NCI-H2227 (cell line): ENCODE measurements at regions not wholly inside any gene's neighbourhood (a gene's known extent, or its start where the extent isn't known, plus 50 kb on each side); places are given as distances from the start of the nearest gene placed in this dataset.

ENCODE experiments used
- DNase-seq: peaks from one replicate; lab custom pipeline; 2025; ENCODE audit not compliant: unreplicated experiment; lab: John Stamatoyannopoulos, UW

DNA sequence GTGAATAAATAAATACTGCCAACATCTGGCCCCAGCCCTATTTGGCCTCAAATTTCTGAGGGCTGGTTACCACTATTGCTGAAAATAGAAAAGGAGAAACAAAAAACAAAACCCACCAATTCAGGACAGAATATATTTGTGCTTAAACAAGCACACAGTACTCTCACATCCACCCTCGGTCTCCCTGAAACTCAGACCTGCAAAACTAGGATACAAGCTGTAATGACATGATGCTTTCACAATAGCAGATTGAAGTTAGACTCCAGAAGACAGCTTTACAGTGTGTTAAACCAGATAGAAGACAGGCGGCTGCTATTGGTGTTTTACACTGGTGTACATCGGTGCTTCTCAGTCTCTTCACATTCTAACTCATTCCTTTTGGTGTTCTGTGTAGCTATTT, 214.9 kb upstream of the DMRT1 start:
- no peak for DNase-seq

DNA sequence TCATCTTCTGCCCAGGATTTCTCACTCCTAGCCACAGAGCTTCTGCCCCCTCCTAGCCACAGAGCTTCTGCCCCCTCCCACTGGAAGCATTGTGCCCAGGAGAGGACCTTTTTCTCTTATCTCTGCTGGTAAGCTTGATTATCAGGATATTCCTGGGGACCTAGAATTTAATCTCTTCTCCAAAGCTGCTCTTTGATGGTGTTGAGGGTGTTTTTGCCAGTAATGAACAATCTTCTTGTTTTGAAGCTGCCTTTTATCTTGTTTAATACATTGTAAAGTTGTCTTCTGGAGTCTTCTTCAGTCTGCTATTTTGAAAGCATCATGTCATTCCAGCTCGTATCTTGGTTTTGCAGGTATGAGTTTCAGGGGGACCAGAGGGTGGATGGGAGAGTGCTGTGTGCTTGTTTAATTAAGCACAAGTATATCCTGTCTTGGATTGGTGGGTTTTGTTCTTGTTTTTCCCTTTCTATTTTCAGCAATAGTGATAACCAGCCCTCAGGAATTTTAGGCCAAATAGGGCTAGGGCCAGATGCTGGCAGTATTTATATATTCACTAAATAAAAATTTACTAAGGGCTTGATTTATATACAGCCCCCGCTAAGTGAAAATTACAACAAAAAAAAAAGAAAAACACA, 214.0 kb upstream of the DMRT1 start:
- no peak for DNase-seq

DNA sequence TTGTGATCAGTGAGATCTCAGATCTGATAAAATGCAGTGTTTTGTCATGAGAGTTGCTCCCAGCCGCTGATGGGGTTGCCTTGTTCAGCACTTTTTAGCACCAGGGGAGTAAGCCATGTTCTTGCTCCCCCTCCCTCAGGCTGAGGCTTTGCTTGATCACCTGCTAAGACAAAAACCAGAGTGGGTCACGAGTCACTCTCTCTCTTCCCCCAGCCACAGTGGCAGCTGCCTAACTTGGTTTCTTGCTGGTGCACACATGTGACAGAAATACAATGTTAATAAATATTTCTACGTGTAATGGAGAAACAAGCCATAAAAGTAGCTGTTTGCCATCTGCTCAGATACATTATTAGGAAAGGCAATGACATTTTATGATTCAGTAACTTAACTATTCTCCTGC, 212.4 kb upstream of the DMRT1 start:
- no peak for DNase-seq

DNA sequence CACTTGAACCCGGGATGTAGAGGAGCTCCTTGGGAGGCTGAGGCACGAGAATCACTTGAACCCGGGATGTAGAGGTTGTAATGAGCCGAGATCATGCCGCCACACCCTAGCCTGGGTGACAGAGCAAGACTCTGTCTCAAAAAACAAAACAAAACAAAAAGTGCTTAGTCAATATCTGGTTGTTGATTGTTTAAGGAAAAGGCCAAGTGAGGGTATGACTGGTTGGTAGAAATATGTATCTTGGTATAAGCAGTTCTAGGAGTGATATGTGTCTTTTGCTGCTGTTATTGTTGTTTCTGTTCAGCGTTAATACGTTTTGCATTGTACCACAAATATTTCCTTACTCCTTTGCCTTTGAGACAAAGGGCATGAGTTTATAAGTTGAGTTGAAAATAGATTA, 210.7 kb upstream of the DMRT1 start:
- DNase-seq = no peak

DNA sequence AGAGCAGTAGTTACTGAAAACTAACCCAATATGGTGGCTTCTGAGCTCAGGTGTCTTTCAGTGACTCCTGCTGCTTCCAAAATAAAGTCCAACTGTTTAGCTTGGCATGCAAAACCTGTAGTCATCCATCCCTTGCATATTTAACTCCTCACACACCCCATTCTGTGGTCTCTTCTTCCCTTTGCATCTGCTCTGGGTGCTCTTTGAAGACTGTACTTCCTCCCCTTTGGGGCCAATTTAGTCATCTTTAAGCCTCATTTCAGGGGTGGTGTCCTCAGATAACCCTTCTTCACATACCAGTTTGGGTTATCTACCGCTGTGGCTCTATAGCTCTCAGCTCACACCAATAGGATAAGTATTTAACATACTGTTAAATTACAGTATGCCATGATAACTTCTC, 209.9 kb upstream of the DMRT1 start:
- DNase-seq = peak; percentile 17

DNA sequence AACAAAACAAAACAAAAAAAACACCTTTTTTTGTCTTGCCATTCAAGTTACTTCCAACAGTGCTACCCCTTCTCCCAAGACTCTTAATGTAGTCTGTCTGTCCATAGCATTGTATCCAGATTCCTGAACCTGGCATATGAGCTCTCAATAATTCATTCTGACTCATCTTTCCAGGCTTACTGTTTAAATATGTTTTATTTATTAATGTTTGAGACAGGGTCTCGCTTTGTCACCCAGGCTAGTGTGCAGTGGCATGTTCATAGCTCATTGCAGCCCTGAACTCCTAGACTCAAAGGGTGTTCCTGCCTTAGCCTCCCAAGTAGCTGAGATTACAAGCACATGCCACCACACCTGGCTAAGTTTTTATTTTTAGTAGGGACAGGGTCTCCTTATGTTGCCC, 208.0 kb upstream of the DMRT1 start:
- no peak for DNase-seq

DNA sequence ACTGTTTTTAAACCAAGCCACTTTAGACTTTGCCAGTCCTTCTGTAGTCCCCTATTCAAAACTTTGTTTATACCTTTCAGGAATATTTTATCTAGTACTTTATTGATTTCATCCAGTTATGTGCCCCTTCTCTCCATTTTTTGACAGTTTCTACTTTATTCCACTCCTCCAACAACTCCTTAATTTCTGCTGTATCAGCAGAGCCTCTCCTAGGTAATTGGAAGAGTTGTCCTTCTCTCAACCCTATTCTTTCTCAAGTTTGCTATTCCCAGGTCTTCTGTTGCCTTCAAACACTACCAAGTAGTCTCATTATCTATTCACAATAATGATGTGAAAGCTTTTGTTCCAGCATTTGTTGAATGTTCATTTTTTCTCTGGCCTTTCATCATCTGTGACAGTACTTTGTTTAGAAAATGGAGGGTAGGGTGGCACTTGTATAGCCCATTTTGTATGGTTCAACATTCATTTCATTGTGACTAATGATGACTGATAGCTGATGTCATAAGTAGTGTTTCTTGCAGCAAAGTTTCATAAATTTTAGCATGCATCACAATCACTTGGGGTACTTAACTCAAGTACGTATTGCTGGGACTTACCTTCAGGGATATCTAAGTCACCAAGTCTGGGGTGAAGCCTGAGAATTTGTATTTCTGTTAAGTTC, 204.4 kb upstream of the DMRT1 start:
- DNase-seq = no peak

DNA sequence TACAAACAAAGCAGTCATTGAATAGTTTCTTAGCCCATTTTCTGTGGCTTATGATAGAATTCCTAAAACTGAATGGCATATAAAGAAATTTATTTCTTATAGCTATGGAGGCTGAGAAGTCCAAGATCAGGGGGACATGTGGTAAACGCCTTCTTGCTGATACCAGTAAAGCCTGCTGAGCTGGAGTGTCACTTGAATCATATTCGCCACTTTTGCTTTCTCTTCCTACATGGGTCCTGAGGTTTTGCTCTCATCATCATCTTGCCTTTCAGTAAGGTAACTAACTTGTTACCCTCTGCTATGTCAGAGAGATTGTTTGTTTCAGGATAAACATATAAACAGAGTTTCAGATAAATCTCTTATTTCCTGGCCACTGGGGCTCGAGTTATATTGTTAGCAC, 203.3 kb upstream of the DMRT1 start:
- DNase-seq = no peak

DNA sequence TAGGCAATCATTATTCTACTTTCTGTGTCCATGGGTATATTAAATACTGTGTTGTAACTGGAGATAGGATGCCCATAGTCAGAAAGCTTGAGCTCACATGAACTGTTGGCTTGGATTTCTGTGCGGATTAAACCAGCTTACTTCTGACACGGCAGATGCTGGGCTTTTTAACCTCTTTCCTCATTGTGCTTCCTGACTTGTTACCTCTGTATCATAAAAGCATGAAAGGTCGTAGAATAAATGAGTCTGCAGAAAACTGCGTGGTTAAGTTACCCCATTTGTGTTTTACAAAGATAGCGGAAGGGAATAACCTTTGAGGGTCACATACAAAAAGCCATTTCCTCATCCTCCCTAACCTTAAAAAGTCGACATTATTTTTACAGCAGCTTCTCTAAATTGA, 199.5 kb upstream of the DMRT1 start:
- DNase-seq = no peak

DNA sequence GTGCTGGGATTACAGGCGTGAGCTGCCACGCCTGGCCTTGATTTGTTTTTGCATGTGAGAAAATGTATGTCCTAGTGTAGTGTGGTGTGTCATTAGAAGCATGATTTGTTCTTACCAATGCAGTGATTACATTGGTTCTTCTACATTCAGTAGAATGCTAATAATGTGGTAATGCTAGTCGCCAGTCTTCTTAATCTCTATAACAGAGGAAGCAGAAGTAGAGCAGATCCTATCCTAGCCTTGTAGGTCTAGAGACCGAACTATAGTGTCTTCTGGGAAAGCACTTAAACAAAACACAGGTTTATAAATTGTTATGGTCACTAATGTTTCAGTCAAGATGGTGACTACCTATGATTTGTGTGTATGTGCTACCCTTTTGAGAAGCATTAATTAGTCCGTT, 197.5 kb upstream of the DMRT1 start:
- DNase-seq = no peak

DNA sequence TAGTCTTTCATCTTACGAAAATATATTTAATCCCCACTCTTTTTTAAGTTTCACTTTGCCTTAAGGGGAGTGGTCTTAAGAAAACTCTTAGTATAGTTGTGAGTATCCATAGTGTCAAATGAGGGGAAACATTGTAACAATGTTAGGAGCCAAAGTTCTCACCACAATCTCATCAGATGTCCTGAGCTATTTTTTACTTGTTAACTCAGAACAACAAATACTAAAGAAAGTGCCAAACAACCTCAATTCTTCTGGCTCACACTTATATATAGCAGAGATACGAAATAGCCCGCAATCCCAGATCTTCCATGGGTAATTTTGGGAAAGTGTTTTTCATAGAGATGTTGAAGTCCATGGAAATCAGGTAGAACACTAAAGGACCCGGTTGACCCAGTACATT, 194.0 kb upstream of the DMRT1 start:
- DNase-seq = no peak

DNA sequence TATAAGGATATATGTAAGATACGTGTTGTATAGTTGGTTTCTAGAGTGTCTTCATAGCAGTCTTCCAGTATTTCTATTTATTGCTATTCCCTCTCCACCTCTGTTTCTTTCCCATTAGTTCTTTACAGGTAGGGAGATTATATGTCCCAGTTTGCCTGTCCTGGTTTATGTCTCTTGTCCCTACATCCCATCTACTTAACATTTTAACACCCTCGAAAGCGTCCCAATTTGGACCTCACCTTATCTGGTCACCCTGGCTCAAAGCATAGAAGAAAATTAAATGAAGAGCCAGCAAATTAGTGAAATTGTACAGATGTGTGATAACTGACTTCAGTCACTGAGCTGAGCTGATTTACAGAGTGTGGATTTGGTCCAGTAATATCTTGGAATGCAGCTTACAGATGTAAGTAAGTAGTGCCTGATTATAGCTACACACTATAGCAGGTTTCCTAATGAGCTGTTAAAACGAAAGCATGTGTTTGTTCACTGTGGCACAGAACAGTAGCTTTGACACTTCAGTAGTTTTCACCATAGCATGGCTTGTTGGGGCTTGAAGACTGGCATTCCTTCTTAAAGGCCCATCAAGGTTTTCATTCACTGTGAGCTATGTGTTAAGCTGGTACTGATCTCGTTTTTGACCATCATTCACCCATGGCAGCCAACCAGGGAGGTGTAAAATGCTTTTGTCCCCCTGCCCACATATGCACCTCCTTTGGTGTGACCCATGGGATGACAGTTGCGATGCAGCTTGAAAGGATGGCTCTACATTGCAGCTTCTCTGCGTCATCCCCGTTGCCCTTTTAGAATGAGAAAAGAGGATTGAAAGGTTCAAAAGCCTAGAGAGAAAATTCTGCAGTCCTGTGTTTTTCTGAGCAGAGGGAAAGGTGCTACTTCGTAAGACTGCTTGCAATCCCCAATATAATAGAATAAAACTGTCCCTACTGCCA, 192.1 kb upstream of the DMRT1 start:
- no peak for DNase-seq

DNA sequence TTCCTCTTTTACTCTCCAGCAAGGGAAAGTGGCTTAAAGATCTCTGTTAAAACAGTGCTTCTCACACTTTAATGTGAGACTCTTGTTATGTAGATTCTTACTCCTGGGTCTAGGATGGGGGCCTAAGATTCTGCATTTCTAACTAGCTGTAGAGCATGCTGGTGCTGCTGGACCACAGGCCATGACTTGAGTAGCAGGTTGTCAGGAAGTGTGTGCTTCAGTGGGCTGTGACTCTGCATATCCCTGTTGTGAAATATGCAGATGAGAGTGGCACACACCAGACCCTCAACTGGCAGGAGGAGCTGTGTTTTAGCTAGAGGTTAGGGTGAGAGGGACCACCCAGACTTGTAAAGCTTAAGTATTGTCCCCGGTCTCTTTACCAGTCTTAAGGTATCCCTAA, 191.1 kb upstream of the DMRT1 start:
- DNase-seq = no peak

DNA sequence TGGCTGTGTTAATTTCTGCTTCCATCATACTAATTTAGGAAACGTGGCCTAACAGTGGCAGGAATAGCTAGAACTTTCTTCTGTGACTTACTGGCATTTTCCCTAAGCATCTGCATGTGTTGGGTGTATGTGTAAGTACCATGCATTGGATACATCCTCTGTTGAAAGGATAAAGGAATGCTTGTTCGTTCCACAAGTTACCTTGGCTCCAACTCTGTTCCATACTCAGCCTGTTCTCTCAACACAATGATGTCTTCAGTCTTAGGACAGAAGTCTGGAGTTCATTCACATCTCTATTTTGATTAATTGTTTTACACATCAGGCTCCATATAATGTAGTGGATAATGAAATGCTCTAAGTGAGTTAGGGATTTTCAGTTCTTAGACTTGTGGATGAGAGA, 190.1 kb upstream of the DMRT1 start:
- no peak for DNase-seq

DNA sequence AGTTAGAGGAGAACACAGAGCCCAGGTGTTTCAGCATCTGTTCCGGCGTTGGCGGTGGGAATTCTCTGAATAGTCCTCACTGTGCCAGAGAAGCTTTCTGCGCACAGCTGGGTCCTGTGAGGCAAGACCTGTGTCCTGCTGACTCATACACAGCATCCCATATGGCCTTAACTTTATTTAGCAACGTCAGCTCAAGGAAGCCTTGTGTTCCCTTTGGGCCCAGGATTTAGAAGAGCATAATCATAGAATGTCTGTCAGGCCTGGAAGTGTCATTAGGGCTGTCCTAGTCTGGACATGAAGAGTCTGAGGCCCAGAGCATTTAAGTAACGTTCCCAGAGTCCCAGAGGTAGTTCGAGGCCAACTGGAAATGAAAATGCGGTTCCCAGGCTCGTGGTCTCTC, 188.6 kb upstream of the DMRT1 start:
- no peak for DNase-seq

DNA sequence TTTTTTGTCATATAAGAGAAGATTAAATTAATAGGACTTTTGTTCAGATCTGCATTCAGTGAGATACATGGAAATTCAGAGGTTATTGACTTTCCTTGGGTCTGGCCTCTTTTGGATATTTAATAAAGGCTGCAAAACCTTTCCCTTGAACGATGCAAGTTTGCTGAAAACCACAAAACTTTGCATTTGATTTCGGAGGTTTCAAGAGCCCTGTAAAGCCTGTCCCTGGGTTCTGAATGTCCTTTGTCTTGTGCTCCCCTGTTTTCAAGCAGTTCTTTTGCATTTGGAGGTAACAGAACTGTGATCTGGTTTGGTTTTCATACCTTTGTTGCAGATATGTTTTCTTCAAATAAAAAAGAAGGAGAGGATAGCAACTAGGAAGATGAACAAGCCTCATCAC, 188.1 kb upstream of the DMRT1 start:
- no peak for DNase-seq

DNA sequence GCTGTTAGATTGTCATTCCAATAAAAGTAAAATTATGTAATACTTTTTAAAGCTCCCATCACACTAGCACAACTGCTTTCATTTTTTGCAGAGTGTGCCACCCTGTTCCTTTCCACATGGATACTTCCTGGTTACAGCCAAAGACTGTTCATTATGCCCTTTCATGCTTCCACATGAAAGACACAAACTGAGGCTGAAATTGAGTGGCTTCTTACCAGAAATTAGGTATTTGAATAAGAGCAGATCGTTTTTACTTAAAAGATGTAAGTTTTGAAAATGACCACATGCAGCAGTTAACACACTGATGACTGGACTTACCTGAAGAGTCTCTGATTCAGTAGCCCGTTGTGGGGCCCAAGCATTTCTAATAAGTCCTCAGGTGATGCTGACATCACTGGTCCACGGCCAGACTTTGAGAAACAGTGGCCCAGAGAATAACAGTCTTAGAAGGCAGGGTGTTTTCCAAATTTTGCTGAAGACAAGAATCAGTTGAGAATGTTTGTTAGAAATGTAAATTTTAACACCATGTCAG, 187.6 kb upstream of the DMRT1 start:
- DNase-seq = no peak

DNA sequence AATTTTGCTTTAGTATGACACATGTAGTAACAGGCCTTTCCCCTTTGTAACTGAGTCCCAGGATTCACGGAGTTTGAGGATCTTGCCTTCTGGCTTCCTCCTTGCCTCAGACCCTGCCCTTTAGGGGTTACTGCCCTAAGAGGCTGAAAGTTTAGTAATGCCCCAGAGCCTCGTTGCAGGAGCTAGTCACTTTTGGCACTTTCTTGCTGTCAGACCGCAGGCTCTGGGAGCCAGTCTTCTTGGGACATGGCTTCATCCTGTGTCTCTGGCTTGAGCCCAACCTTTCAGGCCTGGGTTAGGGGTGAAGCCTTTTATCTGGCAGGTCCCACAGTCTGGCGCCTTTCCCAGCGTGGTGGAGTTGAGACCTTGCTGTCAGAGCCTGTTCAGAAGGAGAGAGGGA, 185.6 kb upstream of the DMRT1 start:
- DNase-seq = no peak

DNA sequence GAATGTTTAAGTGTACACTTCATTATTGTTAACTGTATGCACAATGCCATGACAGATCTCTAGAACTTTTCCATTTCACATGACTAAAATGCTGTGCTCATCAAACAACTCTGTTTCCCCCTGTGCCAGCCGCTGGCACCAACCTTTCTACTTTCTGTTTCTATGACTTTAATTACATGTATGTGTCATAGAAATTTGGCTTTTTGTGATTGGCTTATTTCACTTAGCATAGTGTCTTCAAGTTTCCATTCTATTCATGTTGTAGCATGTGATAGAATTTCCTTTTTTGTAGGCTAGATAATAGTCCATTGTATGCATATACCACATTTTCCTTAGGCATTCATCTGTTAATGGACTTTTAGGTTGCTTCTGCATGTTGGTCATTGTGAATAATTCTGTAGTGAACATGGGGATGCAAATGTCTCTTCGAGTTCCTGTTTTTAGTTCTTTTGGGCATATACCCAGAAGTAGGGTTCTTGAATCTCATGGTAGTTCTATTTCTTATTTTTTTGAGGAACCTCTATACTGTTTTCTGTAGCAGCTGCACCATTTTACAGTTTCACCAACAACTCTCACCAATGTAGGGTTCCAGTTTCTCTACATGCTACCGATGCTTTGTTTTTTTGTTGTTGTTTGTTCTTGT, 184.4 kb upstream of the DMRT1 start:
- no peak for DNase-seq

DNA sequence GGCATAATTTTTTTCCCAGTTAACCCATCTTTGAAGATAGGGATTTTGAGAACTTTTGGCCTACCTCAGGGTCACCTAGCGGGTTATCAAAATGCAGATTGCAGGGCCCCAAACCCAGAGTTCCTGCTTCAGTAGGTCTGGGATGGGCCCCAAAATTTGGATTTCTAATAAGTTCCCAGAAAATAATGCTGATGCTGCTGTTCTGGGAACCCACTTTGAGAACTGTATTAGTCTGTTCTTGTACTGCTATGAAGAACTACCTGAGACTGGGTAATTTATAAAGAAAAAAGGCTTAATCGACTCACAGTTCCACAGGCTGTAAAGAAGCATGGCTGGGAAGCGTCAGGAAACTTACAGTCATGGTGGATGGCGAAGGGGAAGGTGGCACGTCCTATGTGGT, 182.2 kb upstream of the DMRT1 start:
- no peak for DNase-seq

DNA sequence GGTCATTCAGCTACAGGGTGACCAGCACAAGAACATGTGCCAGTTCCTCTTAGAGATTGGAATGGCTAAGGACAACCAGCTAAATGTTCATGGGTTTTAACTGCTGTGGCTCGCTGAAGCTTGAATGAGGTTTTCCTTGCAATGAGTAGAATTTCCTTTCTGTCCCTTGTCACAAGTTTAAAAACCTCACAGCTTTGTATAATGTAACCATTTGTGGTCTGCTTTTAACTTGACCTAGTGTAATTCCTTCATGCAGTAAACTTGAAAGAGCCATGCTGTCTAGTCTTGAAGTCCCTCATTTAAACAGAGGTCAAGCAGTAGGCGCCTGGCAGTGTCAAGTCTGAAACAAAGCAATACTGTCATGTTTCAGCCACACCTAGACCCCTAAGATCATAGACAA, 181.3 kb upstream of the DMRT1 start:
- no peak for DNase-seq
